ENCODE measurements at regions not wholly inside any gene's neighbourhood (a gene's known extent, or its start where the extent isn't known, plus 50 kb on each side); places are given as distances from the start of the nearest gene placed in this dataset.

GRCh38 chr20:59437601-59438031 lies 137.2 kb downstream of the EDN3 start:
- Mint-ChIP-seq H3K27ac (ENCODE audit: unreplicated experiment) (no peak overlapping the region), H3K27me3 (ENCODE audit: unreplicated experiment) (no peaks in the 10 kb centered on the region), H3K4me1 (ENCODE audit: unreplicated experiment) (peaks cover 5% of the 10 kb centered on the region), H3K4me3 (ENCODE audit: unreplicated experiment) (no peak overlapping the region), H3K9me3 (ENCODE audit: unreplicated experiment) (no peaks in the 10 kb centered on the region), H3K36me3 (ENCODE audit: low read depth, unreplicated experiment) (no peaks in the 10 kb centered on the region)
- no peak for DNase-seq (ENCODE audit: low spot score)
- no peak for TF ChIP-seq CTCF (IDR thresholded peaks at IDR 0.05; ENCODE audit: unreplicated experiment)

- peaks cover 5% of the 10 kb centered on the region for H3K4me1 Mint-ChIP-seq (ENCODE audit: unreplicated experiment)
- H3K4me3 Mint-ChIP-seq (ENCODE audit: unreplicated experiment) = no peak overlapping the region
- no peak for TF ChIP-seq CTCF (IDR thresholded peaks at IDR 0.05; ENCODE audit: unreplicated experiment)
- no peak overlapping the region for H3K27ac Mint-ChIP-seq (ENCODE audit: unreplicated experiment)
- H3K36me3 Mint-ChIP-seq (ENCODE audit: low read depth, unreplicated experiment) = no peaks in the 10 kb centered on the region
- no peak for DNase-seq (ENCODE audit: low spot score)
- H3K27me3 Mint-ChIP-seq (ENCODE audit: unreplicated experiment) = no peaks in the 10 kb centered on the region
- H3K9me3 Mint-ChIP-seq (ENCODE audit: unreplicated experiment) = no peaks in the 10 kb centered on the region
Measured at GRCh38 chr20:59438201-59438600, 137.8 kb downstream of the EDN3 start.

DNA sequence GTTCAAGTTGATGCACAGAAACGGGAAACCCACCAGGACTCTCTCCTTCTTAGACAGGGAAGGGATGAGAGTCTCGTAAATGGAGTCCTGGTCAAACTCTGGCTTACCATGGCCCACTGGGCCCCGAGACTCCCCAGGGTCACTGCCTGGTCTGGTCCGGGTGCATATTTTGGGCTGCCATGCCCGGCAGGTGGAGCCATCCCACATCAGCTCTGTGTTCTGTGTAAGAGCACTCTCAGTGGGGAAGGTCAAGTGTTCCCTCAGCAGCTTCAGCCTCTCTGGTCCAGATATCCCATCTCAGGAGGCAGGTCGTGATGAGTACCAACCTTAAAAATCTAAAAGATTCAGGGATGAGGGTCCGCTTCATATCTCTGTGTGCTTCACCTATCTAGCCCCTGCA lies 138.8 kb downstream of the EDN3 start:
- no peak overlapping the region for H3K4me3 Mint-ChIP-seq (ENCODE audit: unreplicated experiment)
- no peak for TF ChIP-seq CTCF (IDR thresholded peaks at IDR 0.05; ENCODE audit: unreplicated experiment)

GRCh38 chr20:59441306-59441705 lies 140.9 kb downstream of the EDN3 start:
- H3K36me3 Mint-ChIP-seq (ENCODE audit: low read depth, unreplicated experiment) = no peaks in the 10 kb centered on the region
- no peaks in the 10 kb centered on the region for H3K9me3 Mint-ChIP-seq (ENCODE audit: unreplicated experiment)
- H3K4me3 Mint-ChIP-seq (ENCODE audit: unreplicated experiment) = no peak overlapping the region
- TF ChIP-seq CTCF (IDR thresholded peaks at IDR 0.05; ENCODE audit: unreplicated experiment) = no peak
- no peaks in the 10 kb centered on the region for H3K4me1 Mint-ChIP-seq (ENCODE audit: unreplicated experiment)
- no peak for DNase-seq (ENCODE audit: low spot score)
- H3K27ac Mint-ChIP-seq (ENCODE audit: unreplicated experiment) = no peak overlapping the region
- no peaks in the 10 kb centered on the region for H3K27me3 Mint-ChIP-seq (ENCODE audit: unreplicated experiment)

More for the DNA sequence above, 138.8 kb downstream of the EDN3 start:
- H3K9me3 Mint-ChIP-seq (ENCODE audit: unreplicated experiment) = no peaks in the 10 kb centered on the region
- no peaks in the 10 kb centered on the region for H3K27me3 Mint-ChIP-seq (ENCODE audit: unreplicated experiment)
- no peak for DNase-seq (ENCODE audit: low spot score)
- no peaks in the 10 kb centered on the region for H3K36me3 Mint-ChIP-seq (ENCODE audit: low read depth, unreplicated experiment)
- peaks cover 3% of the 10 kb centered on the region for H3K4me1 Mint-ChIP-seq (ENCODE audit: unreplicated experiment)
- no peak overlapping the region for H3K27ac Mint-ChIP-seq (ENCODE audit: unreplicated experiment)

DNA sequence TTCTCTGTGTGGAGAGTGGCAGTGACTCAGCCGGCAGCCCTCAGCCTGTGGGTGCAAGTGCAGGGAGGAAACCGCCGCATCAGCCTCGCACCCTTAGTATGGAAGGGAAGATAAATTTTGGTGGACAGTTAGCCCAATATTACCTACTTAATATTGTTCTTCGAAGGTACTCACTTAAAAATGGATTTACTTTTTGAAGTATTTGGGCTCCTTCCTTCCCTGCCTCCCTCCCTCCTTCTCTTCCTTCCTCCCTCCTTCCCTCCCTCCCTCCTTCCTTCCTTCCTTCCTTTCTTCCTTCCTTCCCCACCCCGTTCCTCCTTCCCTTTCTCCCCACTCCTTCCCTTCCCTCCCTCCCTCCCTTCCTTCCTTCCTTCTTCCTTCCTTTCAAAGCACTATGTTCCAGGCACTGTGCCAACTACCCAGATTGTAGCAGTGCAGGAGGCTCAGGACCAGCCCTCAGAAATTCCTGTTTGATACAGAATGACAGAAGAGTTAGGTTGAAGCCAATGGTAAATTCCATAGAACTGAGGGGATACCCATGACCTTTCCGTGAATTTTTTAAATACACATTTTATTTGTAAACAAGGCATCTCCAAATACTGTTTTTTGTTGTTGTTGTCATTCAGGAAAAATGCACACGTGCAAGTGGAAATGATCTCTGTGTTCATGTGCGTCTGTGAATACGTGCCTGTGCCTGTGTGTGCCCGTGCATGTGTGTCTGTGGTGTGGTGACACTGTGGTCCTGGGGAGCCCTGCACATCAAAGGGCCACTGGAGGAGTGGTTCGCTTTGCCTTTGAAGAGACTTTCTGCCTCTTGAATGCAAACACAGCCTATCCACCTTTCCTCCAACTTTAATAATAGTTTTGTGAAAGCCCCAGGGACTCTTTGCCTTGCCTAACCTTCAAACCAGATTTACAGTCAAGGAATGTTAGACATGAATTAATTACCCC lies 141.7 kb downstream of the EDN3 start:
- Mint-ChIP-seq H3K27me3 (ENCODE audit: unreplicated experiment) (no peaks in the 10 kb centered on the region), H3K27ac (ENCODE audit: unreplicated experiment) (no peak overlapping the region), H3K4me1 (ENCODE audit: unreplicated experiment) (peaks cover 2% of the 10 kb centered on the region)

More for the DNA sequence above, 141.7 kb downstream of the EDN3 start:
- Mint-ChIP-seq H3K9me3 (ENCODE audit: unreplicated experiment) (no peaks in the 10 kb centered on the region), H3K36me3 (ENCODE audit: low read depth, unreplicated experiment) (no peaks in the 10 kb centered on the region), H3K4me3 (ENCODE audit: unreplicated experiment) (no peak overlapping the region)
- no peak for TF ChIP-seq CTCF (IDR thresholded peaks at IDR 0.05; ENCODE audit: unreplicated experiment)
- no peak for DNase-seq (ENCODE audit: low spot score)
